22Rv1 (cell line): ENCODE measurements at regions not wholly inside any gene's neighbourhood (a gene's known extent, or its start where the extent isn't known, plus 50 kb on each side); places are given as distances from the start of the nearest gene placed in this dataset.
"Not testable (repeated sequence)": the region's sequence is repeated elsewhere in the genome, so short reads cannot be mapped to it uniquely, and the experiment has no call there.

Source experiments
- ZFX ChIP-seq: fragments of 450-650 bp; IDR thresholded peaks from 2 replicates; pipeline ENCODE4 v1.6.1; 2017; ENCODE audit warnings: antibody characterized with exemption, borderline replicate concordance
- TF ChIP-seq, protein P1 (sequence below): fragments of 450-650 bp; IDR thresholded peaks from 2 replicates; pipeline ENCODE4 v1.5.1; 2017; ENCODE audit warnings: mild to moderate bottlenecking

DNA sequence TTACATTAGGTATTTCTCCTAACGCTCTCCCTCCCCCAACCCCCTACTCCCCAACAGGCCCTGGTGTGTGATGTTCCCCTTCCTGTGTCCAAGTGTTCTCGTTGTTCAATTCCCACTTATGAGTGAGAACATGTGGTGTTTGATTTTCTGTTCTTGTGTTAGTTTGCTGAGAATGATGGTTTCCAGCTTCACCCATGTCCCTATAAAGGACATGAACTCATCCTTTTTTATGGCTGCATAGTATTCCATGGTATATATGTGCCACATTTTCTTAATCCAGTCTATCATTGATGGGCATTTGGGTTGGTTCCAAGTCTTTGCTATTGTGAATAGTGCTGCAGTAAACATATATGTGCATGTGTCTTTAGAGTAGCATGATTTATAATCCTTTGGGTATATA lies 162.1 kb upstream of the DLX2 start:
- TF ChIP-seq, protein P1, sequence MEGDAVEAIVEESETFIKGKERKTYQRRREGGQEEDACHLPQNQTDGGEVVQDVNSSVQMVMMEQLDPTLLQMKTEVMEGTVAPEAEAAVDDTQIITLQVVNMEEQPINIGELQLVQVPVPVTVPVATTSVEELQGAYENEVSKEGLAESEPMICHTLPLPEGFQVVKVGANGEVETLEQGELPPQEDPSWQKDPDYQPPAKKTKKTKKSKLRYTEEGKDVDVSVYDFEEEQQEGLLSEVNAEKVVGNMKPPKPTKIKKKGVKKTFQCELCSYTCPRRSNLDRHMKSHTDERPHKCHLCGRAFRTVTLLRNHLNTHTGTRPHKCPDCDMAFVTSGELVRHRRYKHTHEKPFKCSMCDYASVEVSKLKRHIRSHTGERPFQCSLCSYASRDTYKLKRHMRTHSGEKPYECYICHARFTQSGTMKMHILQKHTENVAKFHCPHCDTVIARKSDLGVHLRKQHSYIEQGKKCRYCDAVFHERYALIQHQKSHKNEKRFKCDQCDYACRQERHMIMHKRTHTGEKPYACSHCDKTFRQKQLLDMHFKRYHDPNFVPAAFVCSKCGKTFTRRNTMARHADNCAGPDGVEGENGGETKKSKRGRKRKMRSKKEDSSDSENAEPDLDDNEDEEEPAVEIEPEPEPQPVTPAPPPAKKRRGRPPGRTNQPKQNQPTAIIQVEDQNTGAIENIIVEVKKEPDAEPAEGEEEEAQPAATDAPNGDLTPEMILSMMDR: not testable (repeated sequence)
- not testable (repeated sequence) for TF ChIP-seq ZFX
